NT2/D1 (cell line): ENCODE measurements at regions not wholly inside any gene's neighbourhood (a gene's known extent, or its start where the extent isn't known, plus 50 kb on each side); places are given as distances from the start of the nearest gene placed in this dataset.

Experiments used
- DNase-seq: peaks from one replicate; pipeline ENCODE4 v3.0.0-alpha.2; 2011; ENCODE audit warnings: low read depth, low spot score
- H3K27me3 ChIP-seq: 2 replicates; pipeline ENCODE4 v1.6.0; 2011; ENCODE audit warnings: mild to moderate bottlenecking; ENCODE audit not compliant: insufficient read length, insufficient read depth
- H3K36me3 ChIP-seq: 2 replicates; pipeline ENCODE4 v1.6.1; 2011; ENCODE audit warnings: mild to moderate bottlenecking, low read length, mixed read lengths; ENCODE audit not compliant: insufficient read depth, insufficient read length
- H3K4me1 ChIP-seq: 2 replicates; pipeline ENCODE4 v1.5.1; 2011; ENCODE audit not compliant: insufficient read depth, insufficient read length
- H3K4me3 ChIP-seq: 2 replicates; pipeline ENCODE4 v1.5.1; 2011; ENCODE audit warnings: low read depth; ENCODE audit not compliant: insufficient read length
- H3K9ac ChIP-seq: 2 replicates; pipeline ENCODE4 v1.6.0; 2011; ENCODE audit warnings: low read depth; ENCODE audit not compliant: insufficient read length
- H3K9me3 ChIP-seq: 2 replicates; pipeline ENCODE4 v1.5.1; 2011; ENCODE audit warnings: mild to moderate bottlenecking, low read length; ENCODE audit not compliant: insufficient read depth
- SUZ12 ChIP-seq: IDR thresholded peaks from 2 replicates; pipeline ENCODE4 v1.6.1; 2011; ENCODE audit not compliant: insufficient read length, insufficient read depth; ENCODE audit errors: extremely low read depth
- YY1 ChIP-seq: IDR thresholded peaks from 2 replicates; pipeline ENCODE4 v1.6.1; 2011; ENCODE audit not compliant: insufficient read length, insufficient read depth
- ZNF274 ChIP-seq: IDR thresholded peaks from 2 replicates; pipeline ENCODE4 v1.6.1; 2011; ENCODE audit warnings: mild to moderate bottlenecking, low read depth, low read length

- DNase-seq = no peak
- no peak overlapping the region for H3K9ac ChIP-seq
- no peaks in the 10 kb centered on the region for H3K36me3 ChIP-seq
- H3K27me3 ChIP-seq = no peaks in the 10 kb centered on the region
- peaks cover 2% of the 10 kb centered on the region for H3K4me1 ChIP-seq
- no peaks in the 10 kb centered on the region for H3K9me3 ChIP-seq
- H3K4me3 ChIP-seq = no peak overlapping the region
- no peak for TF ChIP-seq ZNF274
- no peak for TF ChIP-seq SUZ12
- no peak for TF ChIP-seq YY1
Measured at GRCh38 chr22:48439560-48440135, 1388.0 kb downstream of the BRD1 start.

GRCh38 chr22:48438800-48439559, 1388.7 kb downstream of the BRD1 start:
- no peak overlapping the region for H3K4me3 ChIP-seq
- TF ChIP-seq ZNF274 = no peak
- no peak for TF ChIP-seq YY1
- no peak for TF ChIP-seq SUZ12
- H3K9ac ChIP-seq = no peak overlapping the region
- no peak for DNase-seq
- no peaks in the 10 kb centered on the region for H3K4me1 ChIP-seq
- no peaks in the 10 kb centered on the region for H3K9me3 ChIP-seq
- no peaks in the 10 kb centered on the region for H3K36me3 ChIP-seq
- no peaks in the 10 kb centered on the region for H3K27me3 ChIP-seq

GRCh38 chr22:48438096-48438495, 1389.6 kb downstream of the BRD1 start:
- Histone ChIP-seq H3K4me3 (no peak overlapping the region), H3K27me3 (no peaks in the 10 kb centered on the region), H3K9me3 (no peaks in the 10 kb centered on the region), H3K9ac (no peak overlapping the region), H3K36me3 (no peaks in the 10 kb centered on the region), H3K4me1 (no peaks in the 10 kb centered on the region)
- TF ChIP-seq ZNF274 = no peak
- no peak for TF ChIP-seq SUZ12
- no peak for TF ChIP-seq YY1
- no peak for DNase-seq

GRCh38 chr22:48436201-48436931, 1391.3 kb downstream of the BRD1 start:
- no peaks in the 10 kb centered on the region for H3K9me3 ChIP-seq
- no peak overlapping the region for H3K4me3 ChIP-seq
- no peak overlapping the region for H3K9ac ChIP-seq
- no peak for TF ChIP-seq YY1
- TF ChIP-seq SUZ12 = no peak
- TF ChIP-seq ZNF274 = no peak
- H3K4me1 ChIP-seq = no peaks in the 10 kb centered on the region
- H3K27me3 ChIP-seq = no peaks in the 10 kb centered on the region
- H3K36me3 ChIP-seq = no peaks in the 10 kb centered on the region
- no peak for DNase-seq

GRCh38 chr22:48434868-48435250, 1392.8 kb downstream of the BRD1 start:
- no peak for DNase-seq
- H3K4me3 ChIP-seq = no peak overlapping the region
- H3K4me1 ChIP-seq = no peaks in the 10 kb centered on the region
- no peaks in the 10 kb centered on the region for H3K27me3 ChIP-seq
- H3K36me3 ChIP-seq = no peaks in the 10 kb centered on the region
- H3K9me3 ChIP-seq = no peaks in the 10 kb centered on the region
- TF ChIP-seq YY1 = no peak
- no peak overlapping the region for H3K9ac ChIP-seq

GRCh38 chr22:48434156-48434867, 1393.4 kb downstream of the BRD1 start:
- no peak overlapping the region for H3K9ac ChIP-seq
- H3K27me3 ChIP-seq = no peaks in the 10 kb centered on the region
- no peaks in the 10 kb centered on the region for H3K36me3 ChIP-seq
- H3K4me3 ChIP-seq = no peak overlapping the region
- no peak for DNase-seq
- TF ChIP-seq ZNF274 (no peak), YY1 (no peak), SUZ12 (no peak)
- H3K9me3 ChIP-seq = no peaks in the 10 kb centered on the region
- H3K4me1 ChIP-seq = no peaks in the 10 kb centered on the region

- H3K9ac ChIP-seq = no peak overlapping the region
- no peak overlapping the region for H3K4me3 ChIP-seq
- H3K4me1 ChIP-seq = no peaks in the 10 kb centered on the region
- TF ChIP-seq SUZ12 (no peak), YY1 (no peak), ZNF274 (no peak)
- H3K27me3 ChIP-seq = no peaks in the 10 kb centered on the region
- no peaks in the 10 kb centered on the region for H3K9me3 ChIP-seq
- H3K36me3 ChIP-seq = no peaks in the 10 kb centered on the region
- no peak for DNase-seq
Measured at GRCh38 chr22:48433647-48434046, 1394.0 kb downstream of the BRD1 start.
